ENCODE measurements at regions not wholly inside any gene's neighbourhood (a gene's known extent, or its start where the extent isn't known, plus 50 kb on each side); places are given as distances from the start of the nearest gene placed in this dataset.

DNA sequence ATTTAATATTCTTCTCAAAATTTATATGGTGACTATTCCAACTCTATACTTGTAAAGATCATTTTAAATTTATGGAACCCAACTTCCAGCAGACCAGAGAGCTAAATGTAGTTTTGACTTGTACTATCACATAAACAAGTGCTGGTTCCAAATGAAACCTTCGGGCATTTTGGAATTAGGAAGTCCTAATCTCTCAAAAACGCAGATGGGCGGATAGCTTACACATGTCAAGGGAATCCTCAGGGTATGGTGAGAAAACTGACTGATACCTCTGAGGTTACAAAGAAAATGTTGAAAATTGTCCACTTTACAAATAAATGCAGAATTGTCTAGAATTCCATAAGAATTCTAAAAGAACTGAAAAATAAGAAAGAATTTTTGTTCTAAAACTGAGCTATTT lies 224.1 kb downstream of the SS18 start:
- no peak for DNase-seq

DNA sequence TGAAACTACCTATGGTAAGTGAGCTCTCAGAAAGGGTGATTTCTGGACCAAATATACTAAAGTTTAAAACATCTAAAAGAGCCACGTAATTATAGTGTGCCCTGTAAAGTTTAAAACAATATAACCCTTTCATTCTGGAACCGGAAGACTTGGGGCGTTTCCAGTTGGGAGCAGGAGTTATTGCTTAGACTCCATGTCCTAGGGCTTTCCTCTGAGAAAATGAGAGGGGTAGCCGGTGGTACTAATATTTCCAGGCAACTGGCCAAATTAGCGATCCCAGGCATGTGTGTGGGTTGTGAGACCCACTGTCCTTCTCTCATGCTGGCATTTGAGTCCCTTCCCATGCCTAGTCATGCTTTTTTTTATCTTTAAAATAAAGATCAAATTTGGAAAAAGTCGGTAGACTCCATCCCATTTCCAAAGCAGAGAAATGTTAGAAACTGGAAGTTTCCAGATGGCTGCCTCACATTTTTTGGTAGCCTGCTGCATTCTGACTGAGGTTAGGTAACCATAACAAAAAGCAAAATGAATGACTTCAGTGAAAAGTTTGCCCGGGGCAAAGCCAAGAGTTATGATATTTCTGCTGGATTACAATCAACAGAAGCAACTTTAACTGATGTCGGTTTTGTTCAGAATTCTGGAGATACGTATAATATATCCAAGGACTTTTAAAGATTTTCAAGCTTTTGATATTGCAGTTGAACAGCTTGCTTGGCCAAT lies 227.4 kb downstream of the SS18 start:
- DNase-seq, result no peak

DNA sequence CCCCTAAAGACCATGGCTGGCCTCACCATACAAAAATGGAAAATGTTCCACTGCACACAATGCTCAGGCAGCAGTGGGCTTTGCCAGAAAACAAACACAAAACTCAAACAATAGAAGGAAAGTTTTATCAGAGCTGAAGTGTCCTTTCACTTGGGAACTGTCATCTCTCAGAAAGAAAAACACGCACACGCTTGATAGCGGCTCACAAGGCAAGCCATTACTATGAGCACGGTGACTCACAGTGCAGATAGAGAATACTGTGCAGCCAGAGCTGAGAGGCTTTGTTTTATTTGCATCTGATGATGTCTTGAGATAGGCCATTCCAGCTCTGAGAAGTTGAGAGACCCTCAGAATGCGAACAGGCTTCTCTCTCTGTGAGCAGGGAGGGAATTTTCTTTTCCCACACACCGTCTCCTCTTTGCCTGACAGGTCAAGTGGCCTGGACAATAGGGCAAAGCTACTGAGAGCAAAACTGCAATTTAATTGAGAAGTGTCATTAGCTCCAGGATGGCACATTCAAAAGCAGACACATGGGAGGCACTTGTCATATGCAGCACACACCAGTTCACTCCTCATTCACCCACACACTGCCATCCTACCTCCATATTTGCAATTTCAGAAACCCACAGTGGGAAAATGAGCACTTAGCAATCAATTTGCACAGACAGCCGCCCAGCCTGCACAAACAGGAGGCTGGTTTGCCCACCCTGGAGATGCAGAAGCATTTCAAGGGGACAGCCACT lies 236.6 kb downstream of the SS18 start:
- peak; percentile 11 for DNase-seq

DNA sequence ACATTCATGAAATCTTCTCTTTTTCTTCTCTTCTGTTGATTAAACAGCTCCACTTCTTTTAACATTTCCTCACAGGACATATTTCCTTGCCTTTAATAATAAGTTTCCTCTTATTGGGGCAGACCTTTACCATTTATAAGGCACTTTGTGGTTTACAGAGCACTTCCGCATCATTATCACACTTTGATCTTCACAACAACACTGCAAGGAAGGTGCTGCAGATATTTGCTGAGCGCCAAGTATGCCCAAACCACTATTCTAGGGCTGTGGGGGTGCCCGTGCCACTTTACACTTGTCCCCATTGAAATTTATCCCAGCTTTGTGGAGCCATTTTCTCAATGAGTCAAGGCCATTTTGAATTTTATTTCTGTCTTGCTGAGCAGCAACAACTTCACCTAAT lies 246.6 kb downstream of the SS18 start:
- no peak for DNase-seq

DNA sequence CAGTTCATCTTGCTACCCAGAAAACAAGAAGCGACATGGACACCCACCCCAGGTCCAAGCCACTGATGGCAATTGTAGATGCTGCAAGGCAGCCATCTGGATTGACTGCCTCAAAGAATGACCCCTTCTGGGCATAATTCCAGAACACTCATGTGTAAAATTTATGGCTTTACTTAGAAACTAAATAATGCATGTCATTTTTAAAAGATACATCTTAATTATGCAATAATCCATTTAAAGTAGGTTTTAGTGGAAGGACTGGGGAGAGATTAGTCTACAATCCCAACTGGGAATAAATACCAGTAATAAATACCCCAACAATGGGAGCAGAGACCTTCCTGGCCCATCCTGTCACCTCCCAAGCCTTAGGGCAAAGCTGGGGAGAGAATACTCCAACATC lies 247.7 kb downstream of the SS18 start:
- no peak for DNase-seq

DNA sequence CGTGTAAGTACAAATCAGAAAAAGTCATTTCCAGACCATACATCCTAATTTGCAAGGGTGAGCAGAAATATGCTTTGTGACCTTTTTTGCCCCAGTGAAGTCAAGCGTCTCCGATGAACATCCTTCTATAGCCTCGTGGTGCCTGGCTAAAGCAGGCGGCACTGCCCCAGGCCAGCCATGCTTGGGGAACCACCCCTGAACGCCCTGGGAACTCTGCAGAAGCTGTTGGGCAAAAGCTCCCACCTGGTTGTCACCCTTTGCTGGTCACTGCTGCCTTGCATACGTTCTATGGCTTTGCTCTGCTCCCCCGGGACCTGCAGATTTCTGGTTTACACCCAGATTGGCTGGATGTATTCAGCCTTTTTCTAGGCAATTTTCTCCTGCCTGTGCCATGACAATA lies 256.4 kb downstream of the SS18 start:
- no peak for DNase-seq

DNA sequence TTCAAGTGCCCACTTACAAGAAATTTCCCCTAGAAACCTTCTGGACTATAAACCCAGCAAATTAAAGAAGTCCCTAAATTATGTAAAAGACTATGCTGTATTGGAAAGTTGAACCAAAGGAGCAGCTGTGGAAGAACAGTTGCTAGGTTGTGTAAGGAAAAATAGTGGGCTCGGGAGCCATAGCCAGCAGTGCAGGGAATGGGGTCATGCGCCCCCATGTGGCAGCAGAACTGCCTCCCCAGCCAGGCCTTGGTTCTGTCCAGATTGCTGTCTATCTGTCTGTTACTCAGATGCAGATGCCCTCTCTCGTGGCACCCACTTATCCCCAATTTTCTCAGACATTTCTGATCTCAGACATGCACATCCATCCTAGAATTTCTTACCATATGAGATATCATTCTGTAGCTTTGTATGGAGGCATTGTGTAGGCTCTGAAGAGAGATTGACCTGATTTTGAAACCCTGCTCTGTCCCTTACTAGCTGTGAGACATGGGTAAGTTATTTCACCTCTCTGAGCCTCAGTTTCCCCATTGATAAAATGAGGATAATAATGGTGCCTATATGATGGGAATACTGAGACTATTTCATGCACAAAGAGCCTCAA lies 258.3 kb downstream of the SS18 start:
- DNase-seq, result no peak

DNA sequence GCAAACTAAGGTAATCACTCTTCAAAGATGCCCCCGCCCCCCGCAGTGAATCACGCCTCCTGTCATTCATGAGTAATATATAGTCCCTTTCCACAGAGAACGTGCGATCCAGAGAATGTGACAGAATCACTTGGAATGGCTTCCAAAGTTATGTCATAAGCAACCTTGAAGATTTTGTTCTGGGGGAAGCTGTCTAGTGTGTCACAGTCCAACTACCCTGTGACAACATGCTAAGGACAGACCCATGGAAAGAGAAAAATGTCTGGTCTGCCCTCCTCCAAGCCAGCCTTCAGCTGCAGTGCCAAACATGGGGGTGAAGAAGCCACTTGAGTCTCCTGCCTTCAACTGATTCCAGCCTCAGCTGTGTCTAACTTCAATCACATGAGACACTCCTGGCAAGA lies 259.1 kb downstream of the SS18 start:
- no peak for DNase-seq

DNA sequence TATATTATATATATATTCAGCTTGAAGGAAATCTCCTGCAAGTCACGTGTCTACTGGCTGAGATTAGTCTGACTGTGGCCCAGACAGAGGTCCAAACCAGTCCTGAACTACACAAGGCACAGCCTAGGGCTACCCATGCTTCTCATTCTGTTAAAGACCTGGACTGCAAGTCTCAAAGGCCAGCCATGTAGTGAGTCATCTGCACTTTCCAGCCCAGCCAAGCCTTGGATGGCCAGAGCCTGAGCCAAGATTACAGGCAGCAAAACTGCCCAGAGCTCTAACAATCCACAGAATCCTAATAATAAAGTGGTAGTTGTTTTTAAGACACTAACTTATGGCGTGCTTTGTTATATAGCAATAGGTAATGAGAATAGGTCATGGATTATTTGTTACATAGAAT lies 259.6 kb downstream of the SS18 start:
- DNase-seq, result no peak

DNA sequence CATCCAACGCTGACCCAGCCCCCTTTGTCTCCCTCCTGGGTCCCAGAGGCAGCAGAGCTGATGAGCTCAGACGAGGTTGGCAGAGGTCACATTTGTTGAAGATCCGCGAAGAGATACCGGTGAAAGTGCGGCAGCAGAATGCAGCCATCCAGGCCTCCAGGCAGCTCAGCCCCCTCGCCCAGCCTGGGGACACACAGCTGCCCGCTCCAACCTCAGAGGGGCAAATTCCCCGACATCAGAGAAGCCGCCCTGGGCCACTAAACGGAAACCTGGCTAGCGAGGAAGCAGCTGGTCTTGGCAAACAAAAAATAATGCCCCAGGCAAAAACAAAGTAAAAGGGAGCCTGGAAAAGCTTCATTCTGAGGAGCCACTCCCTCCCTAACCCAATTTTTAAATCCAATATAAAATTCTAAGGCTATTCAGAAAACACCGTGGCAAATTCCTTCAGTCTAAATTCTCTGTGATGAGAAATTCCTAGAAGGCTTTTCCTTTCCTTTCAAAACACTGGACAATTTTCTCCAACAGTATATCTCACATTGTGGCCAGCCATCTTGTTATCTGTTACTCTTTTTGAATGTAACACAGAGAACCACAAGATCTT lies 262.4 kb downstream of the SS18 start:
- DNase-seq, result no peak

DNA sequence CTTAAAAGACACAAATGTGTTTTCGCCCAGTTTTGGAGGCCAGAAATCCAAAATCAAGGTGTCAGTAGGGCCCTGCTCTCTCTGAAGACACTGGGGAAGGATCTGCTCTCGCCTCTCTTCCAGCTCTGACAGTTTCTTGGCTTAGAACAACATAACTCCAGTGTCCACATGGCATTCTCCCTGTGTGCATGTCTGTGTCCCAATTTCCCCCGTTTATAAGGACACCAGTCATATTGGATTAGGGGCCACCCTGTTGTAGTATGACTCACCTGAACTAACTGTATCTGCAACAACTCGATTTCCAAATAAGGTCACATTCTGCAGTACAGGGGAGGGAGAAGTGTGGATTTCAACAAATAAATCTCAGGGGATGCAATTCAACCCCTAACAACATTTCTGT lies 263.2 kb downstream of the SS18 start:
- DNase-seq, result no peak

DNA sequence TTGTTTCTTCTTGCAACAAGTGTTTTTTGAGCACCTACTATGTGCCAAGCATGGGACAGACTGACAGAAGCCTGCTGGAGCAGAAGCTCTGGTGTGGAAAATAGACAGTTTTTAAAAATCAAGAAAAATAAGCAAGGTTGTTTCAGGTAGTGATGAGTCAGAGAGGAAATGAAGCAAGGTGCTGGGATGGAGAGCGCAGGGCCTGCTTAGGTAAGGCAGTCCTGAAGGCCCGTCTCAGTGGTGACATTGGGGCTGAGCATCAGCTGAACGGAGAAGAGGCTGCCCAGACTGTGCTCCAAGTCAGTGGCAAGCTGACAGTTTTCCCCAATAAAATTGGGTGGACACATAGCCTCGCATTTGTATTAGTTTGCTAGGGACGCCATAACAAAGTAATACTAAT lies 263.6 kb downstream of the SS18 start:
- no peak for DNase-seq

DNA sequence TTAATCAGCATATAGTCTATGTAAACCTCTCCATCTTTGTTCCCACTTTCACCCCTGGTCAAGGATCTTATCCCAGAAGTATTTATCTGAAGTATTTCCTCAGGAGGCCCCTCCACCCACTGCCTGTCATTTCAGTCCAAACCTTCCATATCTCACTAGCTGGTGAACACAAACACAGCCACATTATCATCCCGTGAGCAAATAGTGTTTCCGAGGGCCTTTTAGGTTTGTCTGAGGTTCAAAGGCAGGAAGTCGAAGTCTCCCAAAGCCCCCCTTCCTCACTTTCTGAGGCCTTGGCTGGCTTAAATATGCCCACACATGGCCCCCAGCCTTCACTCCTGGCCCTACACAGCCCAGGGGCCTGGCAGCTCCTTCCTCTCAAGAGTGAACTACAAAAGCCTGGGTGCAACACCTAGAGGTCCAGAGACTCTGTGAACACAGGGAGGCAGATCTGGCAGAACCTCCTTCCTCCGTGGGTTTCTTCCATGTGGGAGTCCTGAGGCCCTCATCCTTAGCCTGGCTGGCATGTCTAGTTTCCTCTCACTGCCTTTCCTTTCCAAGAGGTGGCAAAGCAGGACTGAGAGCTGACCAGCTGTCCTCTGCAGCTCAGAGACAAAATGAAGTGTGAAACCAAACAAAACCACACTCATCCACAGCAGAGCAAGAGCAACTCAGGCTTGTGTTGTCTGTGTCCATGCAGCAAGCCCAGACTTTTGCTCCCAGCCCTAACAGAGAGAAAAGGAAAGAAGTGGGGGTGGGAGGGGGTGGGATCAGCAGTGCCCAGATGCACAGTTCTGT lies 264.2 kb downstream of the SS18 start:
- DNase-seq, result no peak

DNA sequence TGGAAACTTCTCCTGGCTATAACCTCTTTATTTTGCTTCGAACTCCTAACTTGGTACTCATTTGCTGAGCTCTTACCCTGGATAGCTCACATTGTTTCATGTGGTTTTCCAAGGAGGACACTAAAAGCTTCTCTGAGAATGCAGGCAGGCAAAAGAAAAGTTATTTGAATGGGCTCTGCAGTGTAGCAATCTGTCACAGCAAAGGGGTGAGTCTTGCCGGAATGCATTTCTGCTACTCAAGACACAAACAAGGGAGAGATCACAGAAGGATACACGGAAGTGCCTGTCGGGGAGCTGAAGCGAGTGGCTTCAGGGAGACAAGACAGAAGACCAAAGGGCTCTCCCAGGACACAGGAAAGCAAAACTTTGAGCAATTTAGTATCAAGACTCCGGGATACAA lies 265.4 kb downstream of the SS18 start:
- DNase-seq, result no peak

DNA sequence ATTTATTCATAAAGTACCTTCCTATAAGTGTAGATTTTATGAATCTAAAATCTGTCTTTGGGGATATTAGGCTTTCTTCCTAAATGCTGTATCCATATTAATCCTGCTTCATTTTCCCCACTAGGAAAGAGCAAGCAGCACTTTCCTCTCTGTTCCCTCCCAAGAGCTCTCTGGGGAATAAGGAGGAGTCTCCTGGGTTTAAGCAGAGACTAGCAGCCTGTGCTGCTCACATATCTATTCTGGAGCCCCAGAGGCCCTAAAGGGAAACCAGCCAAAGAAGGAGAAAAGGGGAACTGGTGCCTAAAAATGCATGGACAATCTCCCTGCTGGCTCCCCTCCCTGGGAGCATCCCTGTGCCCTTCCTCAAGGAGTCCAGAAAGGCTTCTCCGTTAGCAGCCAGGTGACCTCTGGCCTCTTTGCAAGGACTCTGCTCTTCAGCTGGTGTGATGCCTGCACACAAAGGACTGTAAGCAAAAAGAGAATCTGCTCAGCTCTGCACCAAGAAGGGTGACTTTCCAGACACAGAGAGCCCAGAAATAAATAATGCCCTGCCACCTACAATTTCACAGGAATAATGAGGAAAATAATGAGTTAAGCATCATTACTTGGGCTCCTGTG lies 270.6 kb downstream of the SS18 start:
- no peak for DNase-seq

DNA sequence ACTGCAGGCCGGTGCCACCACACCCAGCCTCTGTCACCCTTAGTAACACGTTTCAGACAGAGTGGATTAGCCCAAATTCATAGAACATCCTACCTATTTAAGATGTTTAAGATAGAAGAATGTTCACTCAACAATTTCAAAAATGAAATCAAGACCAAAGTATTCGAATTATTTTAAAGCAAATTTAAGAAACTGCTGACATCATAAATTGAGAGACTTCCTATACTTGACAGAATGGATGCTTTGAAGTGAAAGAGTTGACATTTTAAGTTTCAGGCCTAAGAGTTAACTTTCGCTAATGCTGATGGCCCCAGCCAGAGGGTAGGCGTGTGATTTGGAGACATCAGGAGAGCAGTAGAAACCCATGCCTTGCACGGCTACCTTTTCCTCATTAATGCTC lies 271.9 kb downstream of the SS18 start:
- DNase-seq, result no peak

DNA sequence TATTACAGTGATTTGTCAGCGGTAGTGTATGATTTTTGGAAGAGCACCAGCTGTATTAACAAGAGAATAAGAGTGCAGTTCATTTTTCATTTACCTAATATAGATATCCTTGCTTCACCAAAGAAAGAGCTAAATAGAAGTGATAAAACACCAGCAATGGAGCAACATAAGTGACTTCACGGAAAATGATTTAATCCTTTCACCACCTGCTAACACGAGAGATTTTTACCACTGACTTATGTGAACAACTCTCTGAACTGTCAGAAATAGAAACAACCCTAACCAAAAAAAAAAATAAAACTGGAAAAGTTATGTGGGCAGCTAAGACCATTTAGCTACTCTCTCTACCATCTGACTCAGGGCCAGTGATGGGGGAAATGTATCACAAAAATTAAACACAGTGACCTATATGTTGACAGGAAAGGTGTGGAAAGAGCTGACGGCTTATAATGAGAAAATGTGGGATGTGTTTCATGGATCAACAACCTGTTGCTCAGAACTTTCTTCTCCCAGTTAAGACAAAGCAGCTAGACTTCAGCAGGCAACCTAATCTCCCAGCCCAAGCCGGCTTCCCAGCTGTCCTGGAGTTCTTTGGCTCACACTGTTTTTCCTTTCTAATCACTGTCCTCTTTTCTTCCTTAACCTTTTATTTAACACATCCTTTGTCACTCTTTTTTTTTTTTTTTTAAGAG lies 272.7 kb downstream of the SS18 start:
- DNase-seq, result no peak

DNA sequence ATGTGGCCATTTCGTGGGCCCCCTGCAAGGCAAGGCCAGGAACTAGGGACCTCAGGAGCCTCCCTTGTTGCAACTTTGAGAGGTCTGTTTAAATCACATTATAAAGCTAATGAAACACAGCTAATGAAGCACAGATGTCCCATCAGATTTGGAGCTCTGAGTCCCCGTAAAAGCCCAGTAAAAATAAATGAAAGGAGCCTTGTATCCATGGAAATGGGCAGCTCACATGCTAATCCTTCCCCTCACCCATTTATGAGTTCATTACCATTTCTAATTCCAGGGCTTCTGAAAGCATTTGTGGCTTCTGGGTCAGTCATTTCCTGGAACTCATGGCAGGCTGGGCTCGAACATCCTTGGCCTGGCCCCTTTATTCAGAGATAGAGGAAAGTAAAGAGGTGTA lies 274.8 kb downstream of the SS18 start:
- no peak for DNase-seq

DNA sequence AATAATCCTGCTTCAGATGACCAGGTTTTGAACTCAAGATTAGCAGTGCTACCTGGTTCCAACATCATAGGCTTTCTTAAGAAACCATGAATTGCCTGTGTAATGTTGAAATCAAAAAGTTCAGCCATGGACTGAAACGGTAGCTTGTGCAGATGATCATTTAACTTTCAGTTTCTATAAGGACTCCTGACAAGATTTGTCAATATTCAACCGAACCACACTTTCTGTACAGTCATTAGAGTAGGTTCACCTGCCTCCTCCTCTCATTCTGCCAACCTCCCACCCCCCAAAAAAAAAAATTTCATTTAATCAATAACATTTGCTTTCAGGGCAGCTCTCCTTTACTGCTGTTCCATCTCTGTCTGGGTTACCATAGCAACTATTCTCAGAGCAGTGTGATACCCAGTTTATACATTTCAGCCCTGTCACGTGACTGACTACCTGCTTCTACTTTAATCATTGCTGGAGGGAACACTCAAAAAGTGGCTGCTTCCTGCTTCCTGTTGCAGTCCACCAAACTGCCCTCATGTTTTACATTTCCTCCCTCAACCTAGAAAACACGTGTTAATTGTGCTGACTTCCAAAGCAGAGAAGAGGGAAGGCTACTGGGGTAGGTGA lies 275.5 kb downstream of the SS18 start:
- no peak for DNase-seq

DNA sequence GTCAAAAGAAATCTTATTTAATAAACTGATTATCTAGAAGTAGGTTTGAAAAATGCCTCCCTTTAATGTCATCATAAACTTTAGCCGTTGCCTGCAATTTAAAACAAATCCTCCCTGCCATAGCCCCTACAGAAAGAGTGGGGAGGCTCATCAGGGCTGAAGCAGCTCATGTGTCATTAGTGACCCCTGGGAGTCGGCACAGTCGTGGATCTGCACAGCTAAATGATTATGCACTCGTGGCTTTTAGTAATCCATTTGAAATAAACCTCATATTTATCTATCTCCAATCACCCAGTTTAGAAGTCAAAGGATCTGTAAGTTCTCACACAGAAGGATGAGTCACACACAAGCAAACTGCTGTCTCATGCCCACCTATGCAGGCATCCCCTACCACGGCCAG lies 277.3 kb downstream of the SS18 start:
- no peak for DNase-seq

DNA sequence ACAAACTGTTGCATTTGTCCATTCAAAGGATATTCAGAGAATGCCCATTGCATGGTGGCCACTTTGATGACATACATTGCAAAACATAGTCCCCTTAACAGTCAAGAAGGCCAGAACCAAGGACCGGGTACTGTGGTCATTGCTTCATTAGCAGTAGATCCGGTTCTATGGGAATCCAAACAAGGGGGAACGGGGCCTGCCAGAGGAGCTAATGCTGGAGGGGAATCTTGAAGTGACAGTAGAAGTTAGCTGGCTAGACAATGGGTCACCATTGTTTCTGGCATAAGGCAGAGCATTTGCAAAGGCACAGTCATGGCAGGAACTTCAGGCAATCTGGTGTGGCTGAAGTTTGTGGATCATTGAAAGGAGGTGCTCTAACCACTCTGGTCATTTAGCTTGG lies 279.7 kb downstream of the SS18 start:
- no peak for DNase-seq

DNA sequence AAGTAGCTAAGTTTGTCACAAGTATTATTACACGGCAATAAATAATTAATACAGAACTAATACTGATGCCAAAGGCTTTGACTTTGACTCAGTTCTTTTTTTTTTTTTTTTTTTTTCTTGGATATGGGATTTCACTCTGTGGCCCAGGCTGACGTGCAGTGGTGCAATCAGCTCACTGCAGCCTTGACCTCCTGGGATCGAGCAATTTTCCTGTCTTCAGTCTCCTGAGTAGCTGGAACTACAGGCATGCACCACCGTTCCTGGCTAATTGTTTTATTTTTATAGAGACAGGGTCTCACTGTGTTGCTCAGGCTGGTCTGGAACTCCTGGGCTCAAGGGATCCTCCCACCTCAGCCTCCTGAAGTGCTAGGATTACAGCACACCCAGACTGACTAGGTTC lies 284.5 kb downstream of the SS18 start:
- no peak for DNase-seq

Data from NCI-H2227 treated with DMSO at 0.1 percent for 48 hours (cell line).